Skin epidermis (tissue), 12 donors: ENCODE measurements at regions not wholly inside any gene's neighbourhood (a gene's known extent, or its start where the extent isn't known, plus 50 kb on each side); places are given as distances from the start of the nearest gene placed in this dataset.
"Not testable (repeated sequence)": the region's sequence is repeated elsewhere in the genome, so short reads cannot be mapped to it uniquely, and the experiment has no call there.

Experiments
- H3K27ac ChIP-seq, 21 experiments: fragments of 200-600 bp; sonication (generic) in 11 of 21; one replicate each; pipeline ENCODE4 v1.5.0; 2020; ENCODE audit warnings: mild to moderate bottlenecking in 3 of 21, inconsistent platforms in 2 of 21, moderate library complexity in 2 of 21
- H3K4me3 ChIP-seq, 7 experiments: fragments of 200-600 bp; sonication (generic) in 2 of 7; one replicate each; pipeline ENCODE4 v1.5.0; 2020; ENCODE audit warnings: inconsistent platforms in 2 of 7, mild to moderate bottlenecking in 2 of 7, moderate library complexity in 1 of 7

DNA sequence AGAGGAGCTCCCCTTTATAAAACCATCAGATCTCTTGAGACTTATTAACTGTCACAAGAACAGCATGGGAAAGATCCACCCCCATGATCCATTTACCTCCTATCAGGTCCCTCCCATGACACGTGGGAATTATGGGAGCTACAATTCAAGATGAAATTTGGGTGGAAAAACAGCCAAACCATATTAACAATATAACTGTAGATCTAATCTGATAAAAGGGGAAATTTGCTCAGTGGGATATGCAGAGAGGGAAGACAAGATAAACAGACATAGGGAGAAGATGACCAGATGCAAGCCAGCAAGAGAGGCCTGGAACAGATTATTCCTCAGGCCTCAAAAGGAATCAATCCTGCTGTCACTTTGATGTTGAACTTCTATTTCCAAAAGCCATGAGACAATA is 841.5 kb downstream of the LRRIQ3 start:
- no peak overlapping the region for H3K27ac ChIP-seq

DNA sequence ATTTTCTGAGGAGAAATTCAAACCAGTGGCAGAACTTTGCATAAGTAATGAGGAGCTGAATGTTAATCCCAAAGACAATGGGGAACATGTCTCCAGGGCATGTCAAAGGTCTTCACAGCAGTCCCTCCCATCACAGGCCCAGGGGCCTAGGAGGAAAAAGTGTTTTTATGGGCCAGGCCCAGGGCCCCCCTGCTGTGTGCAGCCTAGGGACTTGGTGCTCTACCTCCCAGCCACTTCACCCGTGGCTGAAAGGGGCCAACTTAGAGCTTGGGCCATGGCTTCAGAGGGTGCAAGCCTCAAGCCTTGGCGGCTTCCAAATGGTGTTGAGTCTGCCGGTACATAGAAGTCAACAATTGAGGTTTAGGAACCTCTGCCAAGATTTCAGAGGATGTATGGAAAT is 854.0 kb downstream of the LRRIQ3 start:
- Histone ChIP-seq H3K27ac (no peak overlapping the region), H3K4me3 (no peak overlapping the region)

More for the DNA sequence above, 841.5 kb downstream of the LRRIQ3 start:
- H3K4me3 ChIP-seq, result no peak overlapping the region

DNA sequence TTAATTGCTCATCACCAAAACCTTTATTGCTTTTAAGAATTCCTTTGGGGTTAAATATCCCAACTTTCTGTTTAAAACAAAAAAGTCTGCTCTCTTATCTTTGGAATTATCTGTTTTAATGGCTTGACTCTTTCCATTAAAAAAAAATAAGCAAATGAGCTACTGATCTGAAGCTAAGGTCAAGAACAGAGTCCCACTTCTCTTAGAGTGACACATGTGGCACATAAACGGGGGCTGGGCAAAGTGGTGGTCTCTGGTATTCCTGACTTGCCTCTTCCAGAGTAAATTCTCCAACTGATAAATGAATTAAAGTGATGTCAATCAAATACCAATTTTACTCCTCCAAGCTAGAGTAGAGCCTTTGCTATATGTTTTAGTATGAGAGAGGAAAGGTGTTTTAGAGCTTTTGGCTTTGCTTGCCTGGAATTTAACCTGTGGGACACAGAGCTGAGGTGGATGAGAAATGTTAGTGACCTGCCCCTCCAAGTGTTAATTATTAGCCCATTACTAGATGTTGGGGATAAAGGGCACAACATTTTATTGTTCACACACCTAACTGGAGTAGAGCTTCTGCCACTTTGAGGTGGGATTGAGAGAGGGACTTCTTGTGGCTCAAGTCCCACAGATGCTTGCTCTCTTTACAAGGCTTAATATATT is 864.0 kb downstream of the LRRIQ3 start:
- Histone ChIP-seq H3K4me3 (no peak overlapping the region), H3K27ac (no peak overlapping the region)

DNA sequence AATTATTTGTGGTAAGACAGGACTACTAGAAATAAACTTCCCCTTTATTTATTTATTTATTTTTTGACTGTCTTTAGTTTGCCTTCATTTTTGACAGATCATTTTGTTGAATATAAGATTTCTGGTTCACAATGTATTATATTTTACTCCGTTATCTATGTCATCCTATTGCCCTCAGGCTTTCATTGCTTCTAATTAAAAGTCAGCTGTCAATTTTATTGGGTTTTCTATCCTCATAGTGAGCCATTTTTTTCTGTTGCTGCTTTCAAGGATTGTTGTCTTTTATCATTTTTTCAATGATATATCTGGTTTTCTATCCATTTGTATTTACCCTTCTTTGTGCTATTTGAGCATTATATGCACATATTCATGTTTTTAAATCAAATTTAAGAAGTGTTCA is 866.2 kb downstream of the LRRIQ3 start:
- no peak overlapping the region for H3K27ac ChIP-seq
- no peak overlapping the region for H3K4me3 ChIP-seq

DNA sequence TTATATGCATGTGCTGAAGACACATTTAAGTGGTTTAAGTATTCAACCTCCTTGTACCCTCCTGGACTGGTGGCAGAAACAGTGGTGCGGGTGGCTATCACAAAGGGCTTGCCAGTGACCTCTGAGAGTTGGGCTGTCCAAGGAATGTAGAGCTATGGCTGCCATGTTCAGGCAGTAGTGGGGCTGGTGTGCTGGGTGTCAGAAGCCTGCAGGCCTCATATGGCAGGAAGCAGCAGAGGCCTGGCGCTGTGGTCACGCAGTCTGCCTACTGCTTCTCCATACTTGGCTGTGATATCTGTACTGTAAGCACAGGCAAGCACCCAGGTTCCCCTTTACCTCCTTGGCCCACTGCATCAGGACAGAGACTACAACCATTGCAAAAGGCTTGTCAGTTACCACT is 870.0 kb downstream of the LRRIQ3 start:
- Histone ChIP-seq H3K27ac (no peak overlapping the region), H3K4me3 (no peak overlapping the region)

DNA sequence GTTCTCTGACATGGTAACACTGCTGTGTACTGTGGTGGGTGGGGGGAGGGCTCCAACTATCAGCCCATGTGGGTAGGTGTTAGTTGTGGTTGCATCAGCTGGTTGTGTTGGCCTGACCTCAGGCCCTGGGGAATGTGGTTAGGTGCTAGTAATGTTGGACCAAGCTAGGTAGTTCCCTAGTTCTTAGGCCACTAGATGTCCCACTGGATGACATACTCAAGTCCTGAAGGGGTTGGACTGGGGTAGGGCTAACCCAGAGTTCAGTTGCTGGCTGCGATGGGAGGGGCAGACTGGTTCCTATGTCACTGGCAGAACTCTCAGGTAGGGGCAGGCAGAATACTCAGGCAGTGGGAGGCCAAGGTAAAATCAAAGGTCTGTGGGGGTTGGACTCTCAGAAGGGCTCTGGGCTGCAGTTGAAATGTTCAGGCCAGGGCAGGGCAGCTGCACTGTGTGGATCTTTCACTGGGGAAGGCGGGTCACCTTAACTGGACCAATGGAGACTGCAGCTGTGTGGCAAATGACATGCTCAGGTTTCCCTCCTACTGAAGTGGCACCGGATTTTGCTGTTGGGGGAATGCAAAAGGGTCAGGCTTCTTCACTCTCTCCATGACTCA is 870.7 kb downstream of the LRRIQ3 start:
- no peak overlapping the region for H3K27ac ChIP-seq

DNA sequence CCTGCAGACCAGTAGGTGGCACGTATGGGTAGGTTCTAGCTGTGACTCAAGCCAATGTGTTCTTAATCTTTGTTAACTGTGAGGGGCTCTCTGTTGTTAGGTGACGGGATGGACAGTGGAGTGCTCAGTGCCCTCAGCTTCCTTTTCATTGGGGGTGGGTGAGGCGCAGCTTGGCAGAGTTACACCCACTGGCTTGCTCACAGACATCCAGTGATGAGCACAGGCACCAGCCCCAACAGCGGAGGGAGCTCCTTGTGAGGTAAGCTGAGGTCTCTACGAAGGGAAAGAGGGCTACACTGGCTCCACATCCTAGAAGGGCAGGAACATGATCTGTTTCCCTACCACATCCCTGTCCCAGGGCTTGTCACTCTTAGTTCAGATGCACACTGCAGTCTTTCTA is 871.3 kb downstream of the LRRIQ3 start:
- Histone ChIP-seq H3K27ac (no peak overlapping the region), H3K4me3 (no peak overlapping the region)

More for the DNA sequence above, 870.7 kb downstream of the LRRIQ3 start:
- no peak overlapping the region for H3K4me3 ChIP-seq

DNA sequence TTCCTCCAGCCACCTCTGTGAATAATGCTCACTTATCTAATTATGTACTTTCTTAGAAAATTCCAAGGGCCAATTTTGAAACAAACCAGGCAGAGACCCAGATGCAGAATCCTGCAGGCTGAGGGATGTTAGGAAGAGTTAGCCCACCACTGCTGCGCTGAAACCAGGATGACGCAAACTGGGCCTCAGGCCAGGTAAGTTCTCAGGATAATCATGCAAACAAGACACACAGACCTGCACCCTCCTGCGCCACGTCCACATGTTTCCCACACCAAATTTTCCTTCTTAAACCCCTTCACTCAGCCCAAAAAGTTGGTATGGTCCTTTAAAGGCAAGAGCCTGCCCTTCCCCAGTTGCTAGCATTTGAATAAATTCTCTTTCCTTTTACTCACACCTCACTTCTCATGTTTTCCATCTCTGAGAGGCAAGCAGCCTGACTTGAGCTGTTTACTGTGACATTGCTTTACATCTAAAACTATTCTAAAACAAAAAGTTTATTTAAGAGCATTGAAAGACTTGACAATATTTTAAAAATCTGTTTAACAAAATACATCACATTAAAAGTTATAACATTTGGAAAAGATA is 887.1 kb downstream of the LRRIQ3 start:
- no peak overlapping the region for H3K27ac ChIP-seq
- no peak overlapping the region for H3K4me3 ChIP-seq

DNA sequence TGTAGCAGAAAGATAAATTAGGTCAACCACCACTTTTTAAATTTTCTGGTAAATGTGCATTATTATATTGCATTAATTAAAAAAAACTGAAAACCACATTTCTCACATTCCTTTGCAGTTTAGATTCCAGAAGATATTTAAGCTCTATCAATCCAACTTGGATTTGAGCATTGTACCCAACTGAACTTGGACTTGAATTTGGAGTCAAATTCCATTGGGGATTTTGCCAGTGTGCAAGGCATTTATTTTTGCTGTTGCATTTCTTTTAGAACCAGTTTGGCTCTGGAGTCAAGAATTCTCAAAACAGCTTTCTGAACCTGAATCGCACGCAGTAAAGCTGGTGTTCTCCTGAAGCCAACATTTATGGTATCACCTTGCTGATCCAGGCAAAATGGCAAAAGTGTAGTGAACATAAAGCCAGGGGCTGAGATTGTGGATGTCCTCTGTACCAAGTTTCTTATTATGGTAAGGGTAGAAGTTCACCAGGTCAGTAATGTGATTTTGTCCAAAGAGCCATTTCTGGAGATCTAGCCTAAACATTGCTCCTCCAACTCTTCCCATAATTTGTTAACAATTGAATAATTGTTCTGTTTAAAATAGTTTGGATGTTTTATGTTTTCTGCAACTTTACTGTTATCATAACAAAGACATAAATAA is 890.9 kb downstream of the LRRIQ3 start:
- H3K27ac ChIP-seq, result no peak overlapping the region
- H3K4me3 ChIP-seq, result no peak overlapping the region

DNA sequence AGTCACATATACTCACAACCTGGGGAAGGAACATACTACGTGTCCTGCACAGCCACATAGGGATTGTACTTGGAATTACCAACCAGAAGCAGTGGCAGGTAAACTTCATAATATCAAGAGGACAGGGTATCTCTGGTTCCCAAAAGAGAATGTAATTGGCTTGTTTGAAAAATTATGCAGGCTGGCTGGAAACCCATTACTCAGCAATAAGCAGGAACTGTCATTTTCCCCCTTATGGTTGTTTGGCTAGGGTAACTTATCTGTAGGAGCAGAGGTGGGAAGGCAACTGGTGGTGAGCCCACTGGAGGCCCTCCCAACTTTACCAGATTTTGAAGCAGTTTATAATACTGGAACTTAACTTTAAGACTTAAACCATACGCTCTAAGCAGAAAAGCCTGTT is 924.1 kb downstream of the LRRIQ3 start:
- H3K27ac ChIP-seq, result no peak overlapping the region

DNA sequence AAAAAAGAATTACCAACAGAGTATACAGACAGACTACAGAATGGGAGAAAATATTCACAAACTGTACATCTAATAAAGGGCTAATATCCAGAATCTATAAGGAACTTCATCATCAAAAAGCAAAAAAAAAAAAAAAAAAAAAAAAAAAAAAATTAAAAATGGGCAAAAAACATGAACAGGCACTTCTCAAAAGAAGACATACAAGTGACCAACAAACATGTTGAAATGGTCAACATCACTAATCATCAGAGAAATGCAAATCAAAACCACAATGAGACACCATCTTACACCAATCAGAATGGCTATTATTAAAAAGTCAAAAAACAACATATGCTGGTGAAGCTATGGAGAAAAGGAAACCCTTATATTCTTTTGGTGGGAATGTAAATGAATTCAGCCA is 952.8 kb downstream of the LRRIQ3 start:
- not testable (repeated sequence) for H3K4me3 ChIP-seq, H3K27ac ChIP-seq

More for the DNA sequence above, 924.1 kb downstream of the LRRIQ3 start:
- no peak overlapping the region for H3K4me3 ChIP-seq

DNA sequence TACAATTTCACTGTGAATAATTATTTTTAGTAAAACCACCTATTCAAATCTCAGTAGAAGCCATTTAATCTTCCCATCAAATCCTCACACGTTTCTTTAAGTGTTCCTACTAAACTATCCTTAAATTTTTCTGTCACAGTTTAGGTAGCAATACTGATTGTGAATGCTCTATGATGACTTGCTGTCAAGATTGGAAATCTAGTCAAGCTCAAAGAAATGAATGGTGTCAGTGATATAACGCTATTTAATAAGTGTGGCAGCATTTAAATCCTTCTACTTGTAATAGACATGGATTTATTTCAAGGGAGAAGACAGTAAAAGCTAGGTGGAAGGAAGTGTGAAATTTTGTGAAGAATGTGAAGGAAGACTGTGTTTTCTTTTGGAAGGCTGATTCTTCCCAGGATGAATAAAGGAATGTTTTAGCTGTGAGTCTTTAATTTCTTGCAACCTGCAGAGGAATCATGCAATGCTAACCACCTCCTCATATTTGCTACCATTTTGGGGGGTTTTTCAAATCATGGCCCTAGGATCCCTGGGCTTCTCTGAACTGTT is 936.7 kb upstream of the NEGR1 start:
- Histone ChIP-seq H3K27ac (no peak overlapping the region), H3K4me3 (no peak overlapping the region)

DNA sequence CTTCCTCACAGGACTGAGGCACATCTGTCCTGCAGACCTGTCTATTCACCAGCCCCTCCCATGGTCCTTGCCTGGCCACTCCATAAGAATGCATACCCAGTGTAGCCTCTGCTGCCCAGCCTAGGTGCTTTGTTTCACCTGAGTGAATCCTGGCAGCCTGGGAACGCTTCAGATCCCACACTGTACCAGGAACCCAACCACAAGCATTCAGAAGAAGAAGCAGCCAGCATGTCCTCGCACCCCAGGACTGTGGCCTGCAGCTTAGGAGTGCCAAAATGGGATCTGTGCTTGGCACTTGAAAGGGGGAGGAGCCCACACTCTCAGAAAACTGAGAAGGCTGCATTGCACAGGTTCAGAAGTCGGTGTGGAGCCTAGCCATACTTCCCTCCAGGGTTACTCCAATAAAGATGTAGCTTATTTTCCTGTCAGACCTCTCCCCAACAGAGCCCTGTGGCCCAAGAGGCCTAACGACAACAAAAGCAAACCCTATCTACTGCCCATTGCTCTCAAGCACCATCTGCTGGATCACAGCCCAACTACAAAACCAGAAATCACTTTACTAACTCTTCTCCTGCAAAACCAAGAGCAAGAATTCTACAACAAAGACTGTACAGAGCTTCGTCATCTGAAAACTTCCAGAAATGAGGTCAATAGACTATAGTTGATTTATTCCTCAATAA is 923.1 kb upstream of the NEGR1 start:
- no peak overlapping the region for H3K27ac ChIP-seq
- no peak overlapping the region for H3K4me3 ChIP-seq

DNA sequence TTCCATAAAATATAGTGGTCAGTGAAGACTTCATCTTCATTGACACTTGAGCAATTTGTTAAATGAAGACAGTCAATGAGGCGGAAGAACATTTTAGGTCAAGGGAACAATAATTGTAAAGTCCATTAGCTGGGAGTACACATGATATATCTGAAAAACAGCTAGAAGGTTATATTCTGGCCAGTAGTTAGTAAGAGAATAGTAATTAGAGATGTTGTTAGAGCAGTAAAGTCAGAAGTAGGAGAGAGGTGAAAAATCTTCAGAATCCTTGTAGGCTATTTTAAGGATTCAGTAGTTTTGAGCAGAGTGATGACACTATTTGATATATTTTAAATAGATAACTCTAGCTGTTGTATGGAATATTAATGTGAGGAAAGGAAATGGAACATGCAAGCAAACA is 915.6 kb upstream of the NEGR1 start:
- Histone ChIP-seq H3K27ac (no peak overlapping the region), H3K4me3 (no peak overlapping the region)

DNA sequence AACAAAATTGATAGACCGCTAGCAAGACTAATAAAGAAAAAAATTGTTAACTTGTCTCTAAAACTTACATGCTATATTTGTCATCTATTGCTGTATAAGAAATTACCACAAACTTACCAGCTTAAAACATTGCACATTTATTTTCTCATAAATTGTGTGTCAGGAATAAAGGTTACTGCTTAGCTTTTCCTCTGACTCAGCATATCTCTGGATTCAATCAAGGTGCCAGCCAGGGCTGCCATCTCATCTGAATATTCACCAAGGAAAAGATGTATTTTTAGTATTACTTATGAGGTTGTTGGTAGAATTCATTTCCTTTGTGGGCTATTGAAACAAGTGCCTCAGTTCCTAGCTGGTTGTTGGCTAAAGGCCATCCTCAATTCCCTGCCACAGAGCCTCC is 912.6 kb upstream of the NEGR1 start:
- Histone ChIP-seq H3K27ac (no peak overlapping the region), H3K4me3 (no peak overlapping the region)

DNA sequence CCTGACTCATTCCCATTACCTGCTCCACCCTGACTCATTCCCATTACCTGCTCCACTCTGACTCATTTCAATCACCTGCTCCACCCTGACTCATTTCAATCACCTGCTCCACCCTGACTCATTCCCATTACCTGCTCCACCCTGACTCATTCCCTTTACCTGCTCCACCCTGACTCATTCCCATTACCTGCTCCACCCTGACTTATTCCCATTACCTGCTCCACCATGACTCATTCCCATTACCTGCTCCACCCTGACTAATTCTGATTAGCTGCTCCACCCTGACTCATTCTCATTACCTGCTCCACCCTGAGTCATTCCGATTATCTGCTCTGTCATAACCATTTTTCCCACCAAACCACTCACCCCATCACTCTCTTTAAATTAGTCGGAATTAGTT is 901.2 kb upstream of the NEGR1 start:
- not testable (repeated sequence) for H3K4me3 ChIP-seq, H3K27ac ChIP-seq

DNA sequence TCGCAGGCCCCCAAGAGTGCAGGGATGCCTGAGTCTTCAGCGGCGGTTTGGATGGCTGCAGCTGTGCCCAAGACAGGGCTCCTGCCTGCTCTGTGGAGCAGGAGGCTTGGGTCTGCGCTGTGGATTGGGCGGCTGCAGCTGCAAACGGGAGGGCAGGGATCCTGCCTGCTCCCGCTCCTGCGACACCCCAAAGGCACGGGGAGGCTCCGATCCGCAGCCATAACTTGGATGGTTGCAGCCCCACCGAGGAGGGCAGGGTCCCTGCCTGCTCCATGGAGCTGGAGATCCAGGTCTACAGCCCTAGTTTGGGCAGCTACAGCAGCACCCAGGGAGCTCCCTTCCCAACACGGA is 898.8 kb upstream of the NEGR1 start:
- no peak overlapping the region for H3K27ac ChIP-seq
- H3K4me3 ChIP-seq, result no peak overlapping the region

DNA sequence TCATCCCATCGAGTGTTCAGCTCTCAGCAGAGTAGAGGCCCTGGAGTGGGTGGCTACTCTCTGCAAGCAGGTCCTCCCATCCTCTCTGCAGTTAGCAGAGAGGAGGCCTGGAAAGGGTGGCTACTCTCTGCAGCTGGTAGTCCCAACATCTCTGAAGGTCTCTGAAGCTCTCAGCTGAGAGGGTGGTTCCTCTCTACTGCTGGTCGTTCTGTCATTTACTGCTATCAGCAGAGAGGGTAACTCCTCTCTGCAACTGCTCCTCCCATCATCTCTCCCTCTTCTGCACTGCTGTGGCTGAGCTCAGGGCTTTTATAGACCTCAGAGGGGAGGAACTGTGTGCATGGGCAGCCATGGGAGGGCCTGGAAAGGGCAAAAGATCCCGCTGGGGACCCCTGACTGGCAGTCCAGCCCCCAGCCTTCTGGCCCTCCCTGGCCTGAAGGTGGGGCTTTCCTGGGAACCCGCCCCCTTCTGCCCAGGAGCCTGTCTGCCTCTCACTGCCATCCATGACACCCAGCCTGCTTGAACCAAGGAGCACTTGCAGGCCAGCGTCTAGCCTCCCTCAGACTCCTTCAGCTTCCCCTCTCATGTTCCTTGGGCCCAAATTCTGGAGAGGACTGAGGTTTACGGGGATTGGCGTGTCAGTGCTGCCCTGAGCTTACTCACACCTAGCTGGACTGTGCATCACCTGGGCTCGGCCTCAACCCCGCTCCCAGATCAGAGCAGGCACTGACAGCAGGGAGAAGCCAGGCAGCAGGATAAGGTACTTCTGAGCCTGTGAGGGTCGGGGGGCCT is 898.3 kb upstream of the NEGR1 start:
- H3K4me3 ChIP-seq, result no peak overlapping the region
- H3K27ac ChIP-seq, result no peak overlapping the region

DNA sequence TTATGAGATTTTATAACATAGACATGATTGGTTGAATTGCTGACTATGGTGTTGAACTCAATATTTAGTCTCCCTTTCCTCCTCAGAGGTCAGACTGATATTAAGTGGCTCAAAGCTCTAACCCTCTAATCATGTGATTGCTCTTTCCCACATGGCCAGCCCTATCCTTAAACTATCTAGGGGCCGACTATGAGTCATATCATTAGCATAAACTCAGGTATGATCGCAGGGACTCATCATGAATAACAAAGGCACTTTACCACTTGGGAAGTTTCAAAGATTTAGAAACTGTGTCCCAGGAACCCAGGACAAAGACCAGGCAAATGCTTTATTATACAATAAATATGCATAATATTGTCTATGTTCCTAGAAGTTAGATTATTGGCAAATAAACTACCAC is 894.6 kb upstream of the NEGR1 start:
- Histone ChIP-seq H3K4me3 (no peak overlapping the region), H3K27ac (no peak overlapping the region)
